ENCODE measurements at regions not wholly inside any gene's neighbourhood (a gene's known extent, or its start where the extent isn't known, plus 50 kb on each side); places are given as distances from the start of the nearest gene placed in this dataset.

DNA sequence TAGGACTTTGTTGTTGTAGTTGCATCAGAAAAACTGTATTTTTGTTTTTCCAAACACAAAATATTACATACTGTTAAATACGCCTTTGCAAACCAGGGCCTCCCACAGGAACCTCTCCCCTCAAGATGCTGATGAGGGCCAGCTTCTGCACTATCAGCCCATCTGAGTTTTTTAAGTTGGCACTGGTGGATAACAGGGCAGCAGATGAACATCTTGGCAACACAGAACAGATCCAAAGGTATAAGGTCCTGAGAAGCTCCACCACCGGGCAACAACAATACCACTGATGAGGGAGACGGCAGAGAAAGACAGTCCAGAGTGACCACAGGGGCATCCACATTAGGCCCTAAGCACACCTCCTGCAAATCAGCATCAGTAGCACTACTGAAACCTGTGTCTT is 177.7 kb downstream of the DLL1 start:
- DNase-seq: no peak

DNA sequence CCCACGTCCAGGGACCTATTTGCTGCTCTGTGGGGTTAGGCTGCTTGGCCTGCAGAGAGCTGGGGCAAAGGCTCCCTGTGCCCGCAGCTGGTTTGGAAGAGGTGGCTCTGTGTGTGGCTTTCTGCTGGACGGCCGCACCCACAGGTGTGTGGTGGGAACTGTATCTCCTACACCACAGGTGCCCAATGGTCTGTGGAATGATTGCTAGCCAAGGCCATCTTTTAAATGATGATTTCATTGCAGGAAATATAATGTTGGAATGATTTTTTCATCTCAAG is 178.4 kb downstream of the DLL1 start:
- no peak for DNase-seq

DNA sequence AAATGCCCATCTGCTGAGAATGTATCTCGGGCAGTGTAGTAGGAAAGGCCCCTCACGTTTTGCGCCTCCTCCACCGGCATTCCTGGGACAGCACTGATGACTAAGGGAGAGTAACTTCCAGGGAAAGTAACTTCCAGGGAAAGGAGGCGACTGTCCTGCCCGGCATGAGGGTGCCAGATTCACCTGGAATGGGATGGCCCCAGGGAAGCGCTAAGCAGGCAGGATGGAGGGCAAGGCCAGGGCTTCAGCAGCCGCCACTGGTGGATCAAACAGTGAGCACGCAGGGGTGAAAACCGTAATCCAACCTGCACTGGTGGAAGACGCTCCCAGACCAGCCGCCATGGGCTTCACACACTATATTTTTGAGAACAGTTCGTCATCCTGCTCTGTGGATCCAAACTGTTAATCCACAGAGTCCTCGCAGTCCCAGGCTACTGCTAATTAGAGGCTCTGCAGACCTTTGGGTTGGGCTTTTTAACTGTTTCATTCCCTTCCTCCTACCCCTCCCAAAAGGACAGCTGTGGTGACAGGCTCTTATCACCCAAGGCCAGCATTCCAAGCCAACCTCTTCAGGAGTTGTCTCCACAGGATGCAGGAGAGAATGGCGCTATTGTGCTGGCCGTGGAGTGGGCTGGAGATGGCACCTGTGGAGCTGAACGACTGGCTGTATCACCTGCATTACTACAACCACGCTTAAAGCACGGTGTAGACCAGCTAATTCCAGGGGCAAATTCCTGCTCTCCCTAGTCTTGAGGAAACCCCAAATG is 178.9 kb downstream of the DLL1 start:
- no peak for DNase-seq

DNA sequence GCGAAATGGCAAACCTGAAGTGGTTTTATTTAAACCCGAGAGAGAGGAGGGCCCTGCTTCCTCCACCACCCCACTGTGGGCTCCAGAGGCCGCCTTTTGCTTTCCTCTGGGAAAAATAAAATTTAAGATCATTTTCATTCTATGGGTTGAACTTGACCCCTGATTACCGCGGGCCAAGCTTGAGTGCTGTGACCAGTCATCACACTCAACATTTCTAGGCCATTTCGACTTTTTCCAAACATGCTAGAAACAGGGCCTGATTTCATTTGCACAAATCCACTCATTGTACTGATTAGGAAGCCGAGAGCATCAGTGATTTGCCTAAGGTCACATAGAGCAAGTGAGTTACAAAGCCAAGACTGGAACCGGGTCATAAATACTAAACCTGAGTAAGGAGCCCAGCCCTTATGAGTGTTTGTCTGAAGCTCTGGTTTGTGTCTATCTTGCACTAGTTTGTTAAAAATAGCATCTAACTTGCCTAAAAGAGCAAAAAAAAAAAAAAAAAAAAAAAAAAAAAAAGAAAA is 179.7 kb downstream of the DLL1 start:
- DNase-seq: no peak

DNA sequence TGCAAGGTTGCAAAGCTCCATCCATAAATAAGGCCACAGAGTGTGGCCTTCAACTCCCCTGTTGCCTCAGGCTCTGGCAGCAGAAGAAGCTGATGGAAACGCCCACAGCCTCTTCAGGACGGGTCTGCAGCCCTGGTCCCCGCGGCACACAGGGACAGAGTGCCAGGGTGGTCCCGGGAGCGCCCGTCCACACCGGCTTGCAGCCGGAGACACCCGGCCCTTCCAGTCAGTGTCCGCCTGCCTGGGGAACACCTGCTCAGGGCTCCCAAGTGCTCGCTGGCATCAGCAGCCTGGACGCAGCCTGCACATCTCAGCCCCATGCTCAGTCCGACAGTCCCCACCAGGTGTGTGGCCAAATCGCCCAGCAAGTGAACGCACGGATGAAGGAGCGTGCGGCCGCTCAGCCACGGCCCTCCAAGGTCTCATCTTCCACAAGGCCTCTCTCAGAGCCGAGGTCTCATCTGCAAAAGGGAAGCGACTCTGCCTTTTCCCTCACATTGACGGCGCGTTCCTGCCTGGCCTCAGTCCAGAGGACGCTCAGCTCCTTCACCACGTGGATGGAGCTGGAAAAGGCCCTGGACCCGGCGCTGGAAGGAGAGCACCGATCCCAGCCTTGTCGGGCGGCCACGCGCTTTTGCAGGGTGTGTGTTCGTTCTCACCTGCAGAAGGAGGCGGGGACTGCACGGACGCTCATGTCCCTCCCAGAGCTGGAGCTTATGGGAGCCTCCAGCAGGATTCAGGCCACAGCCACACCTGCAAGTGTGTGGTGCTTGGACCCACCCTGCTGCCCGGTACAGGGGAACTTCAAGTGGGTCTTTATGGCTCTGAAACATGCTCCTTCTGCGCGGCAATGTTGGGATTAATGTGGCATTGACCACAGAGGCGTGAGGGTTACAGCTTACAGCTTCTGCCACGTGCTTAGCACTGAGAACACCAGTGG is 180.4 kb downstream of the DLL1 start:
- no peak for DNase-seq

DNA sequence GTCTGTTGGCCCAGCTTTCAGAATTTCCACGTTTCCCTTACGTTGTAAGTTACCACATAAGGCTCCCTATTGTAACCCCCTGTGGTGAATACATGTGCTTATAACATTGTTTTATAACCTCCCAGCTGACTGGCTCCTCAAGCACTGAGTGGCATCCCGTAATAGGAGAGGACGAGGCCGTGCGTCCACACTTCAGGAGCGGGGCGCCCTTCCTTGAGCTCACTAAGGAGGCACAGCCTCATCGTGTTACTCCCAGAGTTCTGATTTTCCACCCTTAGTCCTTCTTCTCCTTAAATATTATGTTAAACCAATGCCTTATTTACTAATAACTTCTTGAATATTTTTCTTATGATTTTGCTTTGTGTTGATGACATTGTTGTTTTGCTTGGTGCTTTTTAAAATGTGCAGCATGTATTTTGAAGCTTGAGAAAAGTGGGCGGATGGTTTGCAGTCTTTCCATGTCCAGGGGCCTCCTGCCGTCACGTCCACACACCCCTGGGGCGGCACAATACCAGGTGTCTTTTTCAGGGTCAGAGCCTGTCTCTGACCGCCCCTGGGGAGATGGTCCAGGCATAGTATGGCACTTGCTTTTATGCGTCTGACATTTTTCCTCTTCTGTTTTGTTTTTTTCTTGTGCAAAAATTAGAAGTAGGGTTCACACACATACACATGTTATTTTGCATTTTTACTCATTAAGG is 181.8 kb downstream of the DLL1 start:
- no peak for DNase-seq

DNA sequence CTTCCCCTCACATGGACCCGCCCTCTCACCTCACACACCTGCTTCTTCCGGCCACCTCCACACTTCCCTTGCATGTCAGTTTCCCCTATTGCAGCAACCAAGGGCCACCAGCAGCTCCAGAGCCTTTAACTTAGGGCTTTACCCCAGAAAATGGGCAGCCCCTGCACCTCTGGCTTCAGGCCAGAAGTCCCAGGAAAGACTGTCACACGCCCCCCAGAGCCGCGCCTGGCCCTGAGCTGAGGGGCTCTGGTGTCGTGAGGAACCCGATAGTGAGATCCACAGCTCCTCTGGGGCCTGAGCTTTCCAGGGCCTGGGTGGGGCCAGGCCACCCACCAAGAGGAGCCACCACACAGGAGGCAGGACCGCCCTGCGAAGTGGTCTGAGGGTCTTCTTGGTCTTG is 182.4 kb downstream of the DLL1 start:
- DNase-seq: no peak

DNA sequence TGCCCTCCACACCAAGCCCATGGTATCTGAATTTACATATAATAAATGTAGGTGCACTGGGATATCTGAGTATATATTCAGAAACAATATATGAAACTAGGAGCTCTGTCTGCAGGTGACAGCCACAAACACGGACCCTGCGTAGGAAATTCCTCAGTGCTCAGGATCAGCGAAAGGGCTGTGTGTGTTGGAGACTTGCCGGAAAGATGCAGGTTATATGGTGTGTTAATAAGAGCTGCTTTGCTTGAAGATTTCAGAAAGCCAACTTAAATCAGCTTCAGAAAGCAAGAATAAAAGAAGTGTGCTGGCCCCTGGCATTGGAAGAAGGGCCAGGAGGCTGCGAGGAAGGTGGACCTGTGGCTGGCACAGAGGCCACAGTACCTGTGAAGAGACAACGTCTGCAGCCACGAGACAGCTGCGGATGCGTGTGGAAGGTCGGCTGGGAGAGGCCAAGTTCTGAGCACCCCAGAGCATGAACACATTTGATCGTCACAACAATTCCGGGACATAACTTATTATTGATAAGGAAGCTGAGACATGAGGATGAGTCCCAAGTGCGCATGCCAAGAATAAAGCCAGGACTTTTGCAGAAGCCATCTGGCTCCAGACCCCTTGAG is 183.2 kb downstream of the DLL1 start:
- DNase-seq: no peak

DNA sequence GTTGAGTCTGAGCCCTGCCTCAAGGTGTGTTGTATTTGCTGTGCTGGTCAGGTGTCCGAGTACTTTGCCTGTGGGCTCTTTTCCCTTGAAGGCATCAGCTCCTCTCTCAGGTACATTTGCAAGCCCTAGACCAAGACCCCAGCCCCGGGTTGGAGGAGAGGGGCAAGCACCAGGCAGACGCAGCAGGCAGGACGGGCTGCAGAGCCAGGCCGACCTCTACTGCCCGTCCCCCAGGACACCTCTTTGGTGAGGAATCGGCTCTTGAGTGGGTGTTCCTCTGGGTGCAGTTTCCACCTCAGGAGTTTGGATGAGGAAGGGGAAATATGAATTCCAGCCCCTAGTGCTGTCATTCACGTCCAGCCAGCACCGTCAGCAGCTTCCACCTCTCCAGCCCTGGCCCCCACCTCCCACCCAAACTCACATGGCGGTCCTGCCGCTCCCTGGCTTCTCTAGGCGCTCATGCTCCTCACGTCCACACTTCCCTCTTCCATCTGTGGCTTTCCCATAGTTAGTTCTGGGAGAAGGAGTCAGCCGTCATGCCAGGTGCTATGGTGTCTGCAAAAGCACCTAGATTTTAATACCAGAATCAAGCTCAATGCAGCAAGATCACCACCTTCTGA is 183.9 kb downstream of the DLL1 start:
- DNase-seq: no peak

DNA sequence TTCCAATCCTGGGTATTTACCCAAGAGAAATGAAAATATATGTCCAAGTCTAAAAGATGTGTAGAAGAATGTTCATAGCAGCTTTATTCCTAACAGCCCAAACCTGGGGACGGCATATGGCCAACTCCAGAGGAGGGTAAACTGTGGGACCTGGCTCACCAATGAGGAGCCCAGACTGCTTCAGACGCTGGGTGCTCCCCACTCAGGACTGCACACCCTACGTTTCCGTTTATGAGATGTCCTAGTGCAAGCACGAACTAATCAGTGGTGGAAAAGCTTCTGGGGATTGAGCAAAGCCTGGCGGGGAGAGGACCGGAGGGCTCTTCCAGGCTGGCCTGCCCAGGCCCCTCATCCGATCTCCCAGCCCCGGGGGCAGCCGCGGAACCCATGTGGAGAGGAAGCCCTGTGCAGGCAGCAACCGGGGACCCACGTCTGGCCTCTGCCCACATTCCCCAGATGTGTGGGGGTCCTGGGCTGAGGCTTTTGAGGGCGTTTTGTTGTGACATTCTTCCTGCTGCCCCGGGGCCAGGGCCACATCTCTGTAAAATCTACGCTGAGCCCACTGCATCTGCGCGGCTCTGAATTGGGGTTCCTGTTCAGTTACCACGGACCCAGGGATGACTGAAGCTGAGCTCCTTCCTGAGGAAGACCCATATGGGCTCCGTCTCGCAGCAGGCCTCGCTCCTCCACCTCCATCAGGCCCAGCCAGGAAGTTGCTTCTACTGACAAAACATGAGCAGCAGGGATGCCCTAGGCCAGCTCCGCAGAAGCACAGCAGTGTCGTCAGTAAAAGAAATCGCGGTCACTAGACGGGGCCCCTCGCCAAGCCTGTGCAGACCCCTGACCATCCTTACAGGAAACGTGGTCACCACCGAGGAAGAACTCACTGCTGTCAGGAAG is 188.0 kb downstream of the DLL1 start:
- no peak for DNase-seq

DNA sequence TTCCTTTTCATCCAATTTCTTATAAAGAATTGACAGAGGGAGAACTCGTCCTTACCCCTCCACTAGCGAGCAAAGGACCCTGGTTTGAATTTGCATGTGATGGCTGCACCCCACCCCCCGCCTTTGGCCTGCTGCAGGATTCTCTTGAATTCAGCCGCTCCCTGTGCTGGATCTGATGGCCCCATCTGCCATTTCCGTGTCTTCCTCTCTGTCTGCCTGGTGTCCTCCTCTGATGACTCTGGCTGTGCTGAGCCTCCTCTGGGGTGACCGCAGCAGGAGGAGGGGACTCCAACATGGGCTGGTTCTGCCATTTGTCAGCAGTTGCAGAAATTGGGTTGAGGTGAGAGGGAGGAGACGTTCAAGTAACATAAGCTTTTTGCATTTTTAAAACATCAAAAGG is 188.8 kb downstream of the DLL1 start:
- no peak for DNase-seq

DNA sequence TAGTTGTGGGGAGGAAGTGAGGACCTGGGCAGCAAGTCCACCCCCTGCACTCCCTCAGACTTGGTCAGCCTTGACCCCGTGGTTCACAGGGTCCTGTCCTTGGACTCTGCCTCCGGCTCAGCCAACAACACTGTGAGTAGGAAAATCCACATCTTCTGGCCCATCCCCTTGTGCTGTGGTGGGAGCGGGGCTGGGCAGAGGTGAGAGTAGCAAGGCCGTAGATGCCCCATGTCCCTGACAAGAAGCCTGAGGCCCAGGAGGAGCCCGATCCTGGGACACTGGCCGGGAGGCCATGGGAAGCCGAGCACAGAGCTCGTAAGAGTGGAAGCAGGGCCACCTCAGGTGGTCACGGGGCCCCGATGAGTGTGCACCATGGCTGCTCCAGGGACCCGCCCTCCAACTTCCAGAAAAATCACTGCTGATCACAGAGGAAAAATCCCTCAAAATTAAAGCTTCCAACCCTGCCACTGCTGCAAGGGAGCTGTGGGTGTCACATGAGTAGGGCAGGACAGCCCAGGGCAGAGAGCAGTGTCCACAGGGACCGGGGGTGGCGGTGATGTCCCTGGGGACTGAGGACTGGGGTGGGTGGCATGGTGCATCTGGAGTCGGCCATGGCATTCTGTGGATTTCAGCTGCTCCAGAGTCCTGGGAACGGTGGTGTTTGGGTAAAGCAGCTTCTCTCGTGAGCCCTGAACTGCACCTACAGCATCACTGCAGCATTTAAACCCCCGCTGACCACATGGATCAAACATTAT is 189.4 kb downstream of the DLL1 start:
- DNase-seq: no peak

DNA sequence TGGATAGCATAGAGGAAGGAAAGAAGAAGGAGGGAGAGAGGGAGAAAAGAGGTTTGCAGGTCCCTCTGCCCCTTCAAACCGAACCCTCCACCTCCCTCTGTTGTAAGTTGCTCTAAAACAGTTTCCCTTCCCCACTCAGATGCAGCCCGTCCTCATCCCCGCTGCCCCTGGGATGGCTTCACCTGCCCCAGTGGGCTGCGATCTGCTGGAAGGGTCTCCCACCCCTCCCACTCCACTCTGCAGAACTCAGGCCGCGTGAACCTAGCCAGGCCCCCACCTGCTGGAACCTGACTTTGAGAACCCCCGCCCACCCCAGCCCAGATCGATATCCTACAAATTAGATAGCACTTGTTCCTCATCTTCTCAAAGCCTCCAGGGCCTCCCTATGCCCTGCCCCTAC is 190.8 kb downstream of the DLL1 start:
- no peak for DNase-seq

DNA sequence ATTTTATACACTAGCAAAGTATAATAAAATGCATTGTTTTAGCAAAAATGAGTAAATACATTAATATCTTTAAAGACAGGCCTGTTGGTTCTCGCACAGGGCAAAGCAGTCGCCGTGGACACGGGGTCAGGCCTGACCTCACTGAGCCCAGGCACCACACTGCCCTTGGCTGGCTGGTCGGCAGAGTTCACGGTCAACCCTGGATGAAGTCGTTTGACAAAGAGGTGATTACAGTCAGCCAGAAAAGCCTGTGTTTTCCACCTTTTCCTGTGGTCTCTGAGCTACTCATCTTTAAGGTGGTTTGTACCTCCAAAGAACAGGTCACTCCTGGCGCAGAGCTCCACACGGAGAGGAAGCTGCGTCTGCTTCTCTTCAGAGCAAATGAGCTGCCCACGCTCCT is 191.5 kb downstream of the DLL1 start:
- DNase-seq: no peak

DNA sequence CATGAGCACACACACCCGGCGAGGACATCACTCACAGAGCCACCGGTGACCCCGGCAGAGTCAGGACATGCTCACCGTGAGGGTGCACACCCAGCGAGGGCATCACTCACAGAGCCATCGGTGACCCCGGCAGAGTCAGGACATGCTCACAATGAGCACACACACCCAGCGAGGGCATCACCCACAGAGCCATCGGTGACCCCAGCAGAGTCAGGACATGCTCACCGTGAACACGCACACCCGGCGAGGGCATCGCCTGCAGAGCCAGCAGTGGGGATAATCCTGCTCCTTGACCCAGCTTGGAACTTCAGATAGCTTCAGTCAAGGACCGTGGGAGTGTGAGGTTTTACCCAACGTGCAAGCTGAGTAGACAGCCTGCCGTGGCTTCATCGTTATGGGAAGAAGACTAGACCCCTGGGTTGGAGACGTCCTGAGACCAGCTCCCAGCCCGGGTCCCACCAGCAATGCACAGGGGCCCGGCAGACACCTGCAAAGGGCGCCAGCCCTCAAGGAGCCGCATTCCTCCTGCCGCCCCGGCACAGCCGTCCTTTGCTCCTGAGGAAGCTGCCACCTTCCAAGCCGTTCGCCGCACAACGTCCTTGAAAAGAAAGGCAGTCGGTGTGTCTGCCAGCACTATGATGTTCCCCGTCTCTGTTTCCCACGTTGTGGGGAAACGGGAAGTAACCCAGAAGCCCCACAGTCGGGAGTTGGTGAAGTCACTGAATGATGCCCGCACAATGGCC is 192.3 kb downstream of the DLL1 start:
- DNase-seq: no peak

DNA sequence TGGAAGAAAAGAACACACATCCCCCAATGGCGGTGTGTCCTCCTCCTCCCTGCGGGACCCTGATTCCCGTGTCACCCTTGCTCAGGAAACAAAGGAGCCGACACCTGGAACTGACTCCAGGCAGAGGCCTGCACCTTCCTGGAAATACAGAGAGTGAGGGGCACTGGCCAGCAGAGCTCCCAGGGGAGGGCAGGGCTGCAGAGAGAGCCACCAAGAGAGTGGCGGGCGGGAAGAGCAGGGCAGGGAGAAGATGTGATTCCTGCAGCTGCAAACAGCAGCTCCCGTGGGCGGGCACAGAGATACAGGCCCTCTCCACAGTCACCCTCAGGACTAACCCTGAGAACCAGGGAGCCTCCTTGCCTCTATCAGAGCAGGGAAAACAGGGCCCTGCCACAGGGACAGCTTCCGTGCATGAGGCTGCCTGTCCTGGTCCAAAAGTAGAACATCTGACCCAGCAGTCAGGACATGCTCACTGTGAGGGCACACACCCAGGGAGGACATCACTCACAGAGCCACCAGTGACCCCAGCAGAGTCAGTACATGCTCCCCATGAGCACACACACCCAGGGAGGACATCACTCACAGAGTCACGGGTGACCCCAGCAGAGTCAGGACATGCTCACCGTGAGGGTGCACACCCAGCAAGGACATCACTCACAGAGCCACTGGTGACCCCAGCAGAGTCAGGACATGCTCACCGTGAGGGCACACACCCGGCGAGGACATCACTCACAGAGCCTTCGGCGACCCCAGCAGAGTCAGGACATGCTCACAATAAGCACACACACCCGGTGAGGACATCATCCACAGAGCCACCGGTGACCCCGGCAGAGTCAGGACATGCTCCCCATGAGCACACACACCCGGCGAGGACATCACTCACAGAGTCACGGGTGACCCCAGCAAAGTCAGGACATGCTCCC is 193.1 kb downstream of the DLL1 start:
- no peak for DNase-seq

DNA sequence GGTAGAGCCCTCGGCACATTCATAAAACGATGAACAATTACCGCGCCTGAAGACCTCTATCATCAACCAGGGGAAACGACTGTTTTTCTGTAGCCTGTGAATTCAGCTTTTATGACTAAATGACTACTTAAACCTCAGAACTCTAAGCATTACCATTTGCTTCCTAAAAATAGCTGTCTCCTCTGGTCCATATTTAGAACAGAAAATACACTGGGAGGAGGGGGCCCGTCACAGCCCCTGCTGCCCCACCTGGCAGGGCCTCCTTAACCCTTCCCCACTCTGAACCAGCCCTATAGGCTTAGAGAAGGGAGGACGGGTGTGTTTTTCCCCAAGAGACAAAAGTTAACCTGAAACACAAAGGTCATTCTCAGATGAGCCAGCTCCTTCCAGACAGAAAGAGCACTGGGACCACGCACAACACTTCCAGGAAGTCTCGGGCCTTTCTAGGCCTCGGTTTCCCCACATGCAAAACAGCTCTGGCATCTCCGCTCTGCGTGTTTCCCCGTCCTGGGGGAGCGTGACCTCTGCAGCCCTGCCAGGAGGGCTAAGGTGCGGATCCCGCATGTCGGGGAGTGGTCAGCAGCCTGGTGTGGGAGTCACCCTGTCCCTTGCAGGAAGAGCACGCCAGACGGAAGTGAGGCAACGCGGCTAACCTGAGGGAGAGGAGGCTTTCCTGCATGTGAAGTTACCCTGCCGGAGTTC is 193.9 kb downstream of the DLL1 start:
- DNase-seq: no peak

All from C1 segment of cervical spinal cord (tissue), 14 donors.